K562 (cell line): ENCODE measurements at regions not wholly inside any gene's neighbourhood (a gene's known extent, or its start where the extent isn't known, plus 50 kb on each side); places are given as distances from the start of the nearest gene placed in this dataset.

ENCODE experiments used
- ARID1B ChIP-seq: fragments of 450-650 bp; IDR thresholded peaks from 2 replicates; pipeline ENCODE4 v1.6.1; 2016; ENCODE audit warnings: antibody characterized with exemption, mild to moderate bottlenecking, inconsistent platforms
- CREB1 ChIP-seq, 2 experiments: sonication (generic) in 1 of 2; formaldehyde crosslinking in 1 of 2; IDR thresholded peaks; 2 replicates each; pipeline versions ENCODE4 v1.6.1 to v1.8.0; 2012 to 2022; ENCODE audit warnings: inconsistent platforms in 1 of 2, mild to moderate bottlenecking in 1 of 2, missing genetic modification reagents in 1 of 2, moderate library complexity in 1 of 2
- CTBP1 ChIP-seq: fragments of 450-650 bp; IDR thresholded peaks from 2 replicates; pipeline ENCODE4 v1.6.1; 2016; ENCODE audit warnings: borderline replicate concordance
- ELF2 ChIP-seq: fragments of 250-450 bp; sonication (Bioruptor Pico); IDR thresholded peaks from 2 replicates; pipeline ENCODE4 v1.5.0; 2021; ENCODE audit warnings: mild to moderate bottlenecking
- FOXA1 ChIP-seq: fragments of 450-650 bp; IDR thresholded peaks from 2 replicates; pipeline ENCODE4 v1.6.1; 2016; ENCODE audit warnings: mild to moderate bottlenecking, borderline replicate concordance
- HEY1 ChIP-seq: fragments of 250-450 bp; sonication (Bioruptor Pico); IDR thresholded peaks from 2 replicates; pipeline ENCODE4 v1.5.0; 2020; ENCODE audit warnings: mild to moderate bottlenecking, moderate library complexity, borderline replicate concordance
- HNRNPH1 ChIP-seq: fragments of 200-400 bp; formaldehyde crosslinking; optimal IDR thresholded peaks from 2 replicates; pipeline ENCODE3; 2017; ENCODE audit warnings: low read depth, mild to moderate bottlenecking, low read length, moderate library complexity
- JUNB ChIP-seq: fragments of 450-650 bp; formaldehyde crosslinking; conservative IDR thresholded peaks from 2 replicates; pipeline ENCODE4 v1.4.0; 2020; ENCODE audit warnings: mild to moderate bottlenecking
- NFXL1 ChIP-seq: fragments of 450-650 bp; formaldehyde crosslinking; IDR thresholded peaks from 2 replicates; pipeline ENCODE4 v1.4.0; 2021; ENCODE audit warnings: mild to moderate bottlenecking
- NR3C1 ChIP-seq: sonication (generic); formaldehyde crosslinking; IDR thresholded peaks from 2 replicates; pipeline ENCODE4 v1.8.1; 2022; ENCODE audit warnings: missing genetic modification reagents
- SMARCC2 ChIP-seq: fragments of 450-650 bp; IDR thresholded peaks from 2 replicates; pipeline ENCODE4 v1.6.1; 2017; ENCODE audit warnings: antibody characterized with exemption, moderate library complexity, mild to moderate bottlenecking, low read depth
- TBP ChIP-seq: optimal IDR thresholded peaks from 2 replicates; pipeline ENCODE3; 2011; ENCODE audit warnings: low read depth, low read length, improper control_type of control experiment
- TSC22D4 ChIP-seq: fragments of 450-650 bp; IDR thresholded peaks from 2 replicates; pipeline ENCODE4 v1.6.1; 2016; ENCODE audit warnings: missing genetic modification characterization, missing biosample characterization, control low read depth
- ZBTB43 ChIP-seq: sonication (generic); formaldehyde crosslinking; IDR thresholded peaks from 2 replicates; pipeline ENCODE4 v1.8.0; 2023; ENCODE audit warnings: mild to moderate bottlenecking, missing genetic modification reagents
- ZKSCAN3 ChIP-seq: fragments of 250-450 bp; sonication (Bioruptor Pico); IDR thresholded peaks from 2 replicates; pipeline ENCODE4 v1.4.0; 2020
- ZNF12 ChIP-seq: sonication (generic); formaldehyde crosslinking; IDR thresholded peaks from 2 replicates; pipeline ENCODE4 v1.4.0; 2020; ENCODE audit warnings: mild to moderate bottlenecking, missing genetic modification reagents
- ZNF146 ChIP-seq: IDR thresholded peaks from one replicate; pipeline ENCODE4 v1.6.1; 2018; ENCODE audit warnings: missing compliant biosample characterization; ENCODE audit not compliant: unreplicated experiment
- ZNF165 ChIP-seq: fragments of 250-450 bp; sonication (Bioruptor Pico); IDR thresholded peaks from 2 replicates; pipeline ENCODE4 v1.4.0; 2020; ENCODE audit warnings: borderline replicate concordance
- ZNF324 ChIP-seq: fragments of 250-450 bp; sonication (Bioruptor Pico); IDR thresholded peaks from 2 replicates; pipeline ENCODE4 v1.4.0; 2020; ENCODE audit warnings: mild to moderate bottlenecking
- ZNF445 ChIP-seq: fragments of 250-450 bp; sonication (Bioruptor Pico); IDR thresholded peaks from 2 replicates; pipeline ENCODE4 v1.4.0; 2020; ENCODE audit warnings: low read depth, mild to moderate bottlenecking, moderate library complexity
- ZNF764 ChIP-seq: fragments of 250-450 bp; sonication (Bioruptor Pico); IDR thresholded peaks from 2 replicates; pipeline ENCODE4 v1.4.0; 2020; ENCODE audit warnings: low read depth, mild to moderate bottlenecking, moderate library complexity
- TF ChIP-seq, protein P1 (sequence below): sonication (generic); formaldehyde crosslinking; IDR thresholded peaks from 2 replicates; pipeline ENCODE4 v1.8.1; 2023; ENCODE audit warnings: missing genetic modification reagents, mild to moderate bottlenecking, borderline replicate concordance

- TF ChIP-seq ZNF12 (no peak), HNRNPH1 (no peak), ARID1B (peak; percentile 94), JUNB (CRISPR knock-in tag) (0 out of 2 replicates have a peak, but pooled peaks have one; percentile 50), ZNF146 (CRISPR knock-in tag) (no peak), ZNF764 (0 out of 2 replicates have a peak, but pooled peaks have one; percentile 30), FOXA1 (no peak), ZNF165 (CRISPR knock-in tag) (peak; percentile 98), HEY1 (CRISPR knock-in tag) (peak; percentile 97), TBP (peak; percentile 56), ZBTB43 (CRISPR knock-in tag) (no peak), ZKSCAN3 (CRISPR knock-in tag) (peak; percentile 83), SMARCC2 (peak; percentile 78), CTBP1 (no peak), ZNF445 (peak; percentile 96), TSC22D4 (tag) (no peak), ZNF324 (CRISPR knock-in tag) (peak; percentile 88), NFXL1 (peak; percentile 98), CREB1 (IDR thresholded peaks at IDR 0.05) (peak; percentile 55; the same call in 1 of the 2 replicates), CREB1 (CRISPR knock-in tag; IDR thresholded peaks at IDR 0.05) (no peak), ELF2 (CRISPR knock-in tag) (peak; percentile 91), NR3C1 (CRISPR knock-in tag) (no peak)
- TF ChIP-seq, protein P1, sequence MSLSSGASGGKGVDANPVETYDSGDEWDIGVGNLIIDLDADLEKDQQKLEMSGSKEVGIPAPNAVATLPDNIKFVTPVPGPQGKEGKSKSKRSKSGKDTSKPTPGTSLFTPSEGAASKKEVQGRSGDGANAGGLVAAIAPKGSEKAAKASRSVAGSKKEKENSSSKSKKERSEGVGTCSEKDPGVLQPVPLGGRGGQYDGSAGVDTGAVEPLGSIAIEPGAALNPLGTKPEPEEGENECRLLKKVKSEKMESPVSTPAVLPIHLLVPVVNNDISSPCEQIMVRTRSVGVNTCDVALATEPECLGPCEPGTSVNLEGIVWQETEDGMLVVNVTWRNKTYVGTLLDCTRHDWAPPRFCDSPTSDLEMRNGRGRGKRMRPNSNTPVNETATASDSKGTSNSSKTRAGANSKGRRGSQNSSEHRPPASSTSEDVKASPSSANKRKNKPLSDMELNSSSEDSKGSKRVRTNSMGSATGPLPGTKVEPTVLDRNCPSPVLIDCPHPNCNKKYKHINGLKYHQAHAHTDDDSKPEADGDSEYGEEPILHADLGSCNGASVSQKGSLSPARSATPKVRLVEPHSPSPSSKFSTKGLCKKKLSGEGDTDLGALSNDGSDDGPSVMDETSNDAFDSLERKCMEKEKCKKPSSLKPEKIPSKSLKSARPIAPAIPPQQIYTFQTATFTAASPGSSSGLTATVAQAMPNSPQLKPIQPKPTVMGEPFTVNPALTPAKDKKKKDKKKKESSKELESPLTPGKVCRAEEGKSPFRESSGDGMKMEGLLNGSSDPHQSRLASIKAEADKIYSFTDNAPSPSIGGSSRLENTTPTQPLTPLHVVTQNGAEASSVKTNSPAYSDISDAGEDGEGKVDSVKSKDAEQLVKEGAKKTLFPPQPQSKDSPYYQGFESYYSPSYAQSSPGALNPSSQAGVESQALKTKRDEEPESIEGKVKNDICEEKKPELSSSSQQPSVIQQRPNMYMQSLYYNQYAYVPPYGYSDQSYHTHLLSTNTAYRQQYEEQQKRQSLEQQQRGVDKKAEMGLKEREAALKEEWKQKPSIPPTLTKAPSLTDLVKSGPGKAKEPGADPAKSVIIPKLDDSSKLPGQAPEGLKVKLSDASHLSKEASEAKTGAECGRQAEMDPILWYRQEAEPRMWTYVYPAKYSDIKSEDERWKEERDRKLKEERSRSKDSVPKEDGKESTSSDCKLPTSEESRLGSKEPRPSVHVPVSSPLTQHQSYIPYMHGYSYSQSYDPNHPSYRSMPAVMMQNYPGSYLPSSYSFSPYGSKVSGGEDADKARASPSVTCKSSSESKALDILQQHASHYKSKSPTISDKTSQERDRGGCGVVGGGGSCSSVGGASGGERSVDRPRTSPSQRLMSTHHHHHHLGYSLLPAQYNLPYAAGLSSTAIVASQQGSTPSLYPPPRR (CRISPR knock-in tag) = no peak
These were observed 1358.8 kb upstream of the TMEM132C start (continued) for GRCh38 chr12:126907900-126908764.
